Immature natural killer cell (primary cell): ENCODE measurements at regions not wholly inside any gene's neighbourhood (a gene's known extent, or its start where the extent isn't known, plus 50 kb on each side); places are given as distances from the start of the nearest gene placed in this dataset.
"Not testable (repeated sequence)": the region's sequence is repeated elsewhere in the genome, so short reads cannot be mapped to it uniquely, and the experiment has no call there.

ENCODE experiments used
- DNase-seq, 3 donors: peaks; one replicate each; pipeline ENCODE4 v3.0.0; 2022; ENCODE audit warnings: mixed read lengths in 1 of 3
- H3K27ac Mint-ChIP-seq, 6 donors: one replicate each; pipeline ENCODE4 v1.8.0; 2020; ENCODE audit warnings: mixed read lengths in 6 of 6, mild to moderate bottlenecking in 5 of 6, inconsistent platforms in 4 of 6, moderate library complexity in 3 of 6
- H3K27me3 Mint-ChIP-seq, 3 donors: one replicate each; pipeline ENCODE4 v1.8.0; 2020 to 2021; ENCODE audit warnings: low read depth in 3 of 3, mild to moderate bottlenecking in 3 of 3, mixed read lengths in 3 of 3, moderate library complexity in 3 of 3, inconsistent platforms in 1 of 3
- H3K36me3 Mint-ChIP-seq, 3 donors: one replicate each; pipeline ENCODE4 v1.8.0; 2020; ENCODE audit warnings: mixed read lengths in 3 of 3, inconsistent platforms in 2 of 3, mild to moderate bottlenecking in 2 of 3
- H3K4me1 Mint-ChIP-seq, 2 donors: one replicate each; pipeline ENCODE4 v1.8.0; 2020; ENCODE audit warnings: inconsistent platforms in 2 of 2, mild to moderate bottlenecking in 2 of 2, mixed read lengths in 2 of 2, moderate library complexity in 1 of 2
- H3K4me3 Mint-ChIP-seq, 5 donors: one replicate each; pipeline ENCODE4 v1.8.0; 2020; ENCODE audit warnings: mild to moderate bottlenecking in 5 of 5, mixed read lengths in 5 of 5, inconsistent platforms in 3 of 5, moderate library complexity in 3 of 5
- H3K9me3 Mint-ChIP-seq, 6 donors: one replicate each; pipeline ENCODE4 v1.8.0; 2020; ENCODE audit warnings: mild to moderate bottlenecking in 6 of 6, mixed read lengths in 6 of 6, inconsistent platforms in 4 of 6, moderate library complexity in 3 of 6

DNA sequence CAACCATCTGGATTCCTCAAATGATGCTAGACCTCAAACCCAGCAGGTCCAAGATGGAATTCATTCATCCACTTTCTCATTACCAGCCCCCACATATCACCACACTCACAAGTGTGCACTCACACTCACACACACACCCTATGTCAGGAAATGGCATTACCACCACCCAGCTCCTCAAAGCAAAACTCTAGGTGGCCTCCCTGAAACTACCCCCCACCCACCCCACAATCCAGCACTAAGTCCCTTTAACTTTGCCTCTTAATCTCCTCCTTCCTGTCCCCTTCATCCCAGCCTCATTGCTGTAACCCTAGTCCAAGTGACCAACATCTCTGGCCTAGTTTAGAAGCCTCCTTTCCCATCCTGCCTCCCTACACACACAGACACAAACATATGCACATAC lies 109.4 kb downstream of the TNFAIP3 start:
- peaks cover 0 to 6% (median 0%) of the 10 kb centered on the region in 3 donors for H3K36me3 Mint-ChIP-seq
- no peak for DNase-seq
- peak overlapping the region; percentile 94 to 100 (median 99) for H3K27ac Mint-ChIP-seq
- H3K4me1 Mint-ChIP-seq, result peaks cover 69 to 72% of the 10 kb centered on the region in 2 donors
- H3K9me3 Mint-ChIP-seq, result no peaks in the 10 kb centered on the region
- peaks cover 1 to 12% (median 8%) of the 10 kb centered on the region in 3 donors for H3K27me3 Mint-ChIP-seq
- peak overlapping the region; percentile 58 to 94 (median 85) for H3K4me3 Mint-ChIP-seq

DNA sequence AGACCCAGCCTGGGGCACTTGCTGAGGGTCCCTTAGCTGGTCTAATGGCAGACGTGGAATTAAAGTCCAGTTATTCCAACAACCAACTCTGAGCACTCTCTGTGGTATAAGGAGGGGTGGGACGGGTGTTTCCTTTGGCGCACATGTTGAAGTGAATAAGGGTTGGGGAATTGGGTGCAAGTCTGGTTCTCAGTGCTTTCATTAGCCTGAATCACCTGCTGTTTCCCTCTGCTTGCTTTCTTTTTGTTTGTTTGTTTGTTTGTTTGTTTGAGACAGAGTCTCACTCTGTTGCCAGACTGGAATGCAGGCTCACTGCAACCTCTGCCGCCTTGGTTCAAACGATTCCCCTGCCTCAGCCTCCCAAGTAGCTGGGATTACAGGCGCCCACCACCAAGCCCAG lies 110.1 kb downstream of the TNFAIP3 start:
- H3K27me3 Mint-ChIP-seq, result peaks cover 3 to 12% (median 8%) of the 10 kb centered on the region in 3 donors

DNA sequence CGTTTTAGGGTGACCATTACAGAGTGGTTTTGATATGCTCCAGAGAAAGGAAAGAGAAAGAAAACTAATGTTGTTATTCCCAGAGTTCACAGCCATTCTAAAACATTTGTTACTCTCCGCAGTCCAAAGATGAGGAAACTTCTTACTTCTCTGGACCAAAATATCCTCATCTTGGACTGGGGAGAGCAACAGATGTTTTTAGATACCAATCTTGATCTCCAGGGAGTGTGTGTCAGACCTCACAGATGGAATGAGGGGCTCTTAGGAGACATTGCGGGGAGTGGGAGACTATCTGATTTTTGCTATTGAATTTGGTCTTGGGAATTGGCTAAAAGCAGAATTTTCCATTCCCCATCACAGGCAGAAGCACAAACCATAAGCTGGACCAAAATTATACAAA lies 110.8 kb downstream of the TNFAIP3 start:
- H3K27ac Mint-ChIP-seq, result peak overlapping the region; percentile 38 to 100 (median 84)
- H3K4me3 Mint-ChIP-seq, result no peak overlapping the region
- H3K4me1 Mint-ChIP-seq, result peaks cover 55 to 59% of the 10 kb centered on the region in 2 donors
- H3K27me3 Mint-ChIP-seq, result peaks cover 3 to 12% (median 8%) of the 10 kb centered on the region in 3 donors
- no peak for DNase-seq
- H3K9me3 Mint-ChIP-seq, result peaks cover 0 to 2% (median 0%) of the 10 kb centered on the region in 6 donors
- peaks cover 0 to 6% (median 0%) of the 10 kb centered on the region in 3 donors for H3K36me3 Mint-ChIP-seq

More for the DNA sequence above, 110.1 kb downstream of the TNFAIP3 start:
- peaks cover 0 to 6% (median 0%) of the 10 kb centered on the region in 3 donors for H3K36me3 Mint-ChIP-seq
- H3K27ac Mint-ChIP-seq, result peak overlapping the region; percentile 94 to 100 (median 99)
- no peak for DNase-seq
- peaks cover 61 to 65% of the 10 kb centered on the region in 2 donors for H3K4me1 Mint-ChIP-seq
- H3K4me3 Mint-ChIP-seq, result no peak overlapping the region
- no peaks in the 10 kb centered on the region for H3K9me3 Mint-ChIP-seq

DNA sequence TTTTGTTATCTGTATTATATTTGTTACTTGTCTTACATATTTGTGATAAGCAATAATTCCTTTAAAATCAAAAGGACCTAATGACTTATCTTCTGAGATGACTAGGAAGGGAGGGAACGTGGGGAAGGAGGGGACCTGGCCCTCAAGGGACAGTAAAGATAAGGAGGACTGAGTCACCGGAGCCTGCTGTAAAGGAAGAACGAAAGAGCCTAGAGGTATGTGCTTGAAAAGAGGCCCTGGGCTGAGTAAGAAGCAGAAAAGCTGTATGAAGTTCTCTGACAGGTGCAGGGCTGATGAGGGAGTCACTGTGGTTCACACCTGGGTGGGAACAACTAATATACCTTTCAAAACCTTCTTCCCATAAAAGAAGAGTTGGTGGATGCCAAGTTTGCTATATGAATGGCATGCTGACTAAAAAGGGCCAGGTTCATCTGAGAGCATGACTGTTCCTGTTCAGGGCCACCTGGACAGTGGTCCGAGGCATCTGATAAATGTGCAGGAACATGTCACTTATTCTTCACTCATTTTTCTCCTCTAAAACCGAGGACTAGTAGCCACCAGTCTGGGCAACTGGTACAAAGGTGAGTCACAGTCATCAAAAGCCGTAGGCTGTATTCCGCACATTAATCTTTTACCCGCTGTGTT lies 111.3 kb downstream of the TNFAIP3 start:
- no peak overlapping the region for H3K4me3 Mint-ChIP-seq
- H3K9me3 Mint-ChIP-seq, result peaks cover 0 to 2% (median 0%) of the 10 kb centered on the region in 6 donors
- peaks cover 0 to 7% (median 0%) of the 10 kb centered on the region in 3 donors for H3K36me3 Mint-ChIP-seq
- peaks cover 51 to 53% of the 10 kb centered on the region in 2 donors for H3K4me1 Mint-ChIP-seq
- H3K27me3 Mint-ChIP-seq, result peaks cover 3 to 12% (median 8%) of the 10 kb centered on the region in 3 donors
- DNase-seq, result no peak
- peak overlapping the region in 4 of 6 donors; percentile 38 to 100 (median 84) for H3K27ac Mint-ChIP-seq

DNA sequence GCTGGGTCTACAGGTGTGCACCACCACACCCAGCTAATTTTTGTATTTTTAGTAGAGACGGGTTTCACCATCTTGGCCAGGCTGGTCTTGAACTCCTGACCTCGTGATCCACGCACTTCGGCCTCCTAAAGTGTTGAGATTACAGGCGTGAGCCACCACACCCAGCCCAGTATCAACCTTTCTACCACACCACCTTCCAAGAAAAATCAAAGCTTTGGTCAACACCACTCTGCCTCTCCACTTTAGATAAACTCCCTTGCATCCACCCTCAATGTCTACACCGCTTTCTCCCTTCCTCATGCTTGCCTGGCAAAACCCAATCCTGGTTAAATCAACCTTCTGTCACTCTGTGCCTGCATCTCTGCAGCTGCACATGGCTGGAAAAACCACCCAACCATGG lies 112.2 kb downstream of the TNFAIP3 start:
- Mint-ChIP-seq H3K27me3 (peaks cover 3 to 12% (median 8%) of the 10 kb centered on the region in 3 donors), H3K4me1 (peaks cover 44% of the 10 kb centered on the region in 2 donors)
- not testable (repeated sequence) for H3K27ac Mint-ChIP-seq, DNase-seq, H3K4me3 Mint-ChIP-seq, H3K9me3 Mint-ChIP-seq, H3K36me3 Mint-ChIP-seq

DNA sequence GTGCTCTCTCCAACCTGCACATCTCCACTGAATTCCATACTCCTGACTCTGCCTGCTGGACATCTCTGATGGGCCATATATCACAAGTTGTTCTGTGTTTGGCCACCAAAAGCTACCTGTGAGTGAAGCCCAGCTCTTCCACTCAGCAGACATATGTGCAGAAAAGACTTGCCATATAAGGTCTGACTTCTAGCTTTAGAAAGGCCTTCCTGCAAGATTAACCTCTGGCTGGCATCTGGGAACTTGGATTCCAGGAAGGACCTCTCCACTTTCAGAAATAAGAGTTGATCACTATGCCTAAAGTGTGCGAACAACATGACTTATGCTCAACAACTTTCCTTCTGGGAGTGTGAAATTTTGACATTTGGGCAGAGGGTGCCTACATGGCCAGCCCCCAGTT lies 113.7 kb downstream of the TNFAIP3 start:
- H3K36me3 Mint-ChIP-seq, result peaks cover 0 to 9% (median 0%) of the 10 kb centered on the region in 3 donors
- peaks cover 0 to 2% (median 2%) of the 10 kb centered on the region in 3 donors for H3K27me3 Mint-ChIP-seq
- DNase-seq, result no peak
- H3K4me1 Mint-ChIP-seq, result peaks cover 28 to 29% of the 10 kb centered on the region in 2 donors
- H3K27ac Mint-ChIP-seq, result no peak overlapping the region
- peaks cover 0 to 2% (median 0%) of the 10 kb centered on the region in 6 donors for H3K9me3 Mint-ChIP-seq
- no peak overlapping the region for H3K4me3 Mint-ChIP-seq

DNA sequence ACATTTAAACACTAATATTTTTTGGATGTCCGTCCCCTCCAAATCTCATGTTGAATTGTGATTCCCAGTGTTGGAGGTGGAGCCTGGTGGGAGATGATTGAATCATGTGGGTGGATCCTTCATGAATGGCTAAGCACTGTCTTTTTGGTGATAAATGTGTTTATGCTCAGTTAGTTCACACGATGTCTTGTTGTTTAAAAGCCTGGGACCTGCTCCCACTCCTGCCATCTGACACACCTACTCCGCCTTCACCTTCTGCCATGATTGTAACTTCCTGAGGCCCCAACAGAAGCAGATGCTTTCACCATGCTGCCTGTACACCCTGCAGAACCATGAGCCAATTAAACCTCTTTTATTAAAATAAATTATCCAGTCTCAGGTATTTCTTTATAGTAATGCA lies 114.7 kb downstream of the TNFAIP3 start:
- Mint-ChIP-seq H3K4me3 (no peak overlapping the region), H3K4me1 (peaks cover 19% of the 10 kb centered on the region in 2 donors), H3K27ac (peak overlapping the region in 1 of 6 donors; percentile 43), H3K36me3 (peaks cover 0 to 9% (median 0%) of the 10 kb centered on the region in 3 donors), H3K27me3 (peaks cover 0 to 2% (median 2%) of the 10 kb centered on the region in 3 donors), H3K9me3 (peaks cover 0 to 2% (median 0%) of the 10 kb centered on the region in 6 donors)
- no peak for DNase-seq

DNA sequence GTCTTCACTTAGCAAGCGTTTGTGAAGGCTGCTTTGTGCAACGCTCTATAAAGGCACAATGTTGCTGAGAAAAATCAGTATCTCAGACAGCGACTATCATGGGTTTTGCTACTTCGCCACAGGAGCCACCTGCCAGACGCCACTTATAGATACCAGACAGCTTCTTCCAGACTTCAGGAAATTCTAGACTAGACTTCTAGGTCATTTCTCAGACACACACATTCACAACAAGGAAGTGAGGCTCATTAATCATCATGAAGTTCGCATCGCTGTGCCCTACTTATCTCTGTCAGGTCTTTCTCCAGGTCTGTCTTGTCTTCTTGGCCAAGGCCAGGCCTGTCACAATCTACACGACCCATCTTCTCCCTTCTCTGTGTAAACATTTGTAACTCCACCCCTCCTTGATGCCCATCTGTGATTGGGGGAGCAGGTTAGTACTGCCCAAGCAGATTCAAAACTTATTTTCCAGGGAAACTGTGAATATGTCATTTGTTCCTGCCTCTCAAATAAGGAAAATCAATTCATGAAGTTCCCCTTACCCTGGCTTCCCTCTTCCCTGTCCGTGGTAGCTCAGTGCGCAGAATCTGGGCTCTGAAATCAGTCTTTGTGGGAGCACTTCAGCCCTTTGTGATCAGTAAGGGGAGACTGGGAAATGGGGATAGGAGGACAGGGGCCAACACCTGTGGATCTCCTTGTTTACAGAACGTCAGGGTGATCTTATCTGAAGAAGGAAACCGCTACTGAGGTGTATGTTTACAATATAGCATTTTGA lies 115.5 kb downstream of the TNFAIP3 start:
- peak; percentile 38 to 57 (median 56) for DNase-seq
- Mint-ChIP-seq H3K27me3 (peaks cover 0 to 4% (median 2%) of the 10 kb centered on the region in 3 donors), H3K27ac (peak overlapping the region in 5 of 6 donors; percentile 21 to 79 (median 47)), H3K9me3 (peaks cover 0 to 2% (median 0%) of the 10 kb centered on the region in 6 donors), H3K36me3 (peaks cover 0 to 9% (median 0%) of the 10 kb centered on the region in 3 donors), H3K4me3 (peak overlapping the region in 1 of 5 donors; percentile 2), H3K4me1 (peaks cover 10 to 11% of the 10 kb centered on the region in 2 donors)

DNA sequence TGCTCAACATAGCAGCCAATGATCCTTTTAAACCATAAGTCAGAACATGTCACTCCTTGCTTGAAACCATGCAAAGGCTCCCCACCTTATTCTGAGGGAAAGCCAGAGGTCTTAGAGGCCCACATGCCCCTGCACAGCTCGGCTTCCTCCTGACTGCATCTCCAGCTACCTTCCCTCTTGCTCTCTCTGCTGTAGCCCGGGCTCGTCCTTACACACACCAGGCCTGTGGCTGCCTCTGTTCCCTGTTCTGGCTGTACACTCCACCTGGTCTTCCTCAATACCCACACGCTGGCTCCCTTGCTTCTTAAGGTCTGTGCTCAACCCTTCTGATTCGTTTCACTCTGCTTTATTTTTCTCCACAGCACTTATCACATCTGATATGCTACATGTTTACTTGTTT lies 116.2 kb downstream of the TNFAIP3 start:
- Mint-ChIP-seq H3K27me3 (peaks cover 0 to 7% (median 4%) of the 10 kb centered on the region in 3 donors), H3K27ac (peak overlapping the region in 5 of 6 donors; percentile 3 to 82 (median 33)), H3K4me3 (peak overlapping the region in 1 of 5 donors; percentile 36), H3K4me1 (peaks cover 3 to 4% of the 10 kb centered on the region in 2 donors), H3K36me3 (peaks cover 0 to 6% (median 0%) of the 10 kb centered on the region in 3 donors), H3K9me3 (peaks cover 0 to 2% (median 0%) of the 10 kb centered on the region in 6 donors)
- no peak for DNase-seq

DNA sequence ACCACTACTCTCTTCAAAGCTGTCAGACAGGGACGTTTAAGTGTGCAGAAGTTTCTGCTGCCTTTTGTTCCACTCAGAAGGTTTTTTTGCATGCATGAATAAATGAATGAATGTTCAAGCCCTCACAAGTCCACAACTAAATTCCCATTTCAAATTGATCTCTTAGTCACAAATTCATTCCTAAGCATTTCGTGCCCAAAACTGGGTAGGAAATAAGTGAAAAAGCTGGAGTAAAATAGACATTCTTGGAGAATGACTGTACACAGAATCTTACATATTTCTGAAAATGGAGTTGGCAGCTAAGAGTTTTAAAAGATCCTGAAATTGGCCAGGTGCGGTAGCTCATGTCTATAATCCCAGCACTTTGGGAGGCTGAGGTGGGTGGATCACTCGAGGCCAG lies 117.6 kb downstream of the PERP start:
- Mint-ChIP-seq H3K9me3 (no peaks in the 10 kb centered on the region), H3K27ac (no peak overlapping the region), H3K4me3 (no peak overlapping the region), H3K36me3 (peaks cover 0 to 4% (median 0%) of the 10 kb centered on the region in 3 donors), H3K27me3 (peaks cover 0 to 10% (median 5%) of the 10 kb centered on the region in 3 donors), H3K4me1 (no peaks in the 10 kb centered on the region)
- DNase-seq, result no peak

DNA sequence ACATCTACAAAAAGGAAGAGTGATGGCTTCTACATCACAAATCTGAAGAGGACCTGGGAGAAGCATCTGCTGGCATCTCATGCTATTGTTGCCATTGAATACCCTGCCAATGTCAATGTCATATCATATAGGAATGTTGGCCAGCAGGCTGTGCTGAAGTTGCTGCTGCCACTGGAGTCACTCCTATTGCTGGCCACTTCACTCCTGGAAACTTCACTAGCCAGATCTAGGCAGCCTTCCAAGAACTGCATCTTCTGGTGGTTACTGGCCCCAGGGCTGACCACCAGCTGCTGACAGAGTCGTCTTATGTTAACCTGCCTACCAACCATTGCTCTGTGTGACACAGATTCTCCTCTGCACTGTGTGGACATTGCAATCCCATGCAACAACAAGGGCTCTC lies 111.8 kb downstream of the PERP start:
- Mint-ChIP-seq H3K4me1 (no peaks in the 10 kb centered on the region), H3K27ac (no peak overlapping the region), H3K36me3 (peaks cover 3 to 10% (median 8%) of the 10 kb centered on the region in 3 donors), H3K27me3 (peaks cover 1 to 4% (median 2%) of the 10 kb centered on the region in 3 donors), H3K9me3 (peaks cover 4 to 16% (median 8%) of the 10 kb centered on the region in 6 donors), H3K4me3 (no peak overlapping the region)
- DNase-seq, result no peak

DNA sequence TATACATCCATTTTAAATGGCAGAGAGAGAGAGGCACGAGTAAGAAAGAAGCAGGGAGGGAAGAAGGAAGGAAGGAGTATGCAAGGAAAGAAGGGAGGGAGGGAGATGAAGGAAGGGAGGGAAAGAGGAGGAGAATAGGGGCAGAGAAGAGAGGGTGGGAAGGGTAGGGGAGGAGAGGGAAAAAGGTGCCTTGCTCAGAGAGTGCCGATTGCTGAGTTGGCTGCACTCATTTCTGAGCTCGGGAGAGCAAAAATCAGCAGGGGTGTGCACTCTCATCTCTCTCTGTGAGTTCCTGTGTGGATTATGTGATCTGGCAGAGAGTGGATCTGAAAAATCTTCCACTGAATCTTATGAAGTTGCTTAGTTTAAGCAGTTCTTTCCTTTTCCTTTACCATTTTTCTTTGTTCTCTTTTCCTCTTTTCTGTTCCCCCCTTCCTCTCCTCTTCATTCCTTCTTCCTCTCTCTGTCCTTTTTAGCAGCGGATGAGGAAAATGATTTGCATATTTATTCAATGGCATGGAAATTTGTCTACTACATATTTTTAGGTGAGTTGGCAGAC lies 108.7 kb downstream of the PERP start:
- Mint-ChIP-seq H3K27me3 (peaks cover 0 to 2% (median 1%) of the 10 kb centered on the region in 3 donors), H3K9me3 (peaks cover 4 to 16% (median 8%) of the 10 kb centered on the region in 6 donors)
- DNase-seq, result no peak

DNA sequence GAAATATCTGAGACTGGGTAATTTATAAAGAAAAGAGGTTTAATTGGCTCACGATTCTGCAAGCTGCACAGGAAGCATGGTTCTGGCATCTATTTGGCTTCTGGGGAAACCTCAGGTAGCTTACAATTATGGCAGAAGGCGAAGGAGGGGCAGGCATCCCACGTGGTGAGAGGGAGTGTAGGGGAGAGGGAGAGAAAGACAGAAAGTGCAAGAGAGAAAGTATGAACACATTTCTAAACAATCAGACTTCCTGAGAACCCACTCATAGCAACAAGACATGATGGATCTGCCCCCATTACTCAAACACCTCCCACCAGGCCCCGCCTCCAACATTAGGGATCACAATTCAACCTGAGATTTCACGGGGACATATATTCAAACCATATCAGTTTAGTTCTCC lies 107.4 kb downstream of the PERP start:
- Mint-ChIP-seq H3K36me3 (peaks cover 3 to 10% (median 8%) of the 10 kb centered on the region in 3 donors), H3K9me3 (peaks cover 4 to 16% (median 8%) of the 10 kb centered on the region in 6 donors), H3K27me3 (peaks cover 0 to 2% (median 2%) of the 10 kb centered on the region in 3 donors), H3K4me1 (peaks cover 6 to 11% of the 10 kb centered on the region in 2 donors), H3K4me3 (no peak overlapping the region), H3K27ac (no peak overlapping the region)
- no peak for DNase-seq

More for the DNA sequence above, 108.7 kb downstream of the PERP start:
- H3K27ac Mint-ChIP-seq, result no peak overlapping the region
- no peak overlapping the region for H3K4me3 Mint-ChIP-seq
- H3K36me3 Mint-ChIP-seq, result peaks cover 3 to 10% (median 8%) of the 10 kb centered on the region in 3 donors
- peaks cover 6 to 11% of the 10 kb centered on the region in 2 donors for H3K4me1 Mint-ChIP-seq
